ENCODE measurements at regions not wholly inside any gene's neighbourhood (a gene's known extent, or its start where the extent isn't known, plus 50 kb on each side); places are given as distances from the start of the nearest gene placed in this dataset.

DNA sequence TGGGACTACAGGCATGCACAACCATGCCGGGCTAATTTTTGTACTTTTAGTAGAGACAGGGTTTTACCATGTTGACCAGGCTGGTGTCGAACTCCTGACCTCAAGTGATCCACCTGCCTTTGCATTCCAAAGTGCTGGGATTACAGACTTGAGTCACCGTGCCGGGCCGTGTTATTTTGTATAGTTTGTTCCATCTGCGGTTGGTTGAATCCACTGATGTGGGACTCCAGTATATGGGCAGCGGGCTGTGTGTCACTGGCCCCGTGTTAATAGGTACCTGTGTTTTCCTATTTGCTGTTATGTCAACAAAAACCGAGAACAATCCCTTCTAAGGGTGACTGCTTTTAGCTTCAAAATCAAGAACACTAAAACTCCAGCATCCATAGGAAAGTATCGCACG lies 297.6 kb upstream of the PITRM1 start:
- DNase-seq = no peak
- 88 to 95% (median 92%) methylated on average over 10 to 11 of the region's 11 CpGs for WGBS, 5 donors
- H3K4me1 ChIP-seq = peaks cover 13 to 62% (median 39%) of the 10 kb centered on the region in 4 donors
- intact Hi-C loops (cut with DNase I; ENCODE audit: low total_unique reads) = no loop called here
- H3K27me3 ChIP-seq = no peaks in the 10 kb centered on the region
- no peak overlapping the region for H3K4me3 ChIP-seq
- H3K27ac ChIP-seq = peak overlapping the region in 3 of 5 donors; percentile 79 to 86 (median 81)
- TF ChIP-seq, protein P1, sequence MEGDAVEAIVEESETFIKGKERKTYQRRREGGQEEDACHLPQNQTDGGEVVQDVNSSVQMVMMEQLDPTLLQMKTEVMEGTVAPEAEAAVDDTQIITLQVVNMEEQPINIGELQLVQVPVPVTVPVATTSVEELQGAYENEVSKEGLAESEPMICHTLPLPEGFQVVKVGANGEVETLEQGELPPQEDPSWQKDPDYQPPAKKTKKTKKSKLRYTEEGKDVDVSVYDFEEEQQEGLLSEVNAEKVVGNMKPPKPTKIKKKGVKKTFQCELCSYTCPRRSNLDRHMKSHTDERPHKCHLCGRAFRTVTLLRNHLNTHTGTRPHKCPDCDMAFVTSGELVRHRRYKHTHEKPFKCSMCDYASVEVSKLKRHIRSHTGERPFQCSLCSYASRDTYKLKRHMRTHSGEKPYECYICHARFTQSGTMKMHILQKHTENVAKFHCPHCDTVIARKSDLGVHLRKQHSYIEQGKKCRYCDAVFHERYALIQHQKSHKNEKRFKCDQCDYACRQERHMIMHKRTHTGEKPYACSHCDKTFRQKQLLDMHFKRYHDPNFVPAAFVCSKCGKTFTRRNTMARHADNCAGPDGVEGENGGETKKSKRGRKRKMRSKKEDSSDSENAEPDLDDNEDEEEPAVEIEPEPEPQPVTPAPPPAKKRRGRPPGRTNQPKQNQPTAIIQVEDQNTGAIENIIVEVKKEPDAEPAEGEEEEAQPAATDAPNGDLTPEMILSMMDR (IDR thresholded peaks at IDR 0.05) = no peak
- no peak for TF ChIP-seq EP300 (IDR thresholded peaks at IDR 0.05)
- no peak for TF ChIP-seq POLR2AphosphoS5 (IDR thresholded peaks at IDR 0.05)
- no peak for TF ChIP-seq POLR2A (IDR thresholded peaks at IDR 0.05)
- no peaks in the 10 kb centered on the region for H3K36me3 ChIP-seq
- no peaks in the 10 kb centered on the region for H3K9me3 ChIP-seq

DNA sequence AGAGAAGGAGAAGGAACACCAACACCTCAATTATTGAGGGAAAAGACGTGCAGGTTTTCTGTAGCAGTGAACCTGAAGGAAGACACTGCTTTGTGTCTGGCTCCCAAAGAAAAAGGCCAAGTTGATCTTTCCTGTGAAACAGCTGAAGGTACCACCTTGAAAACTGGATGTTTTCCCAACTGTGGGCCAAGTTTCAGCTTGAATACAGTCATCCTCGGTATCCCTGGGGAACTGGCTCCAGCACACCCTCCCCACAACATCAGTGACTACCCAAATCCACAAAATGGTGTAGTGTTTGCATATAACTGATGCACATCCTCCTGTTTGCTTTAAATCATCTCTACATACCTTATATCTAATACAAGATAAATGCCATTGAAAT lies 297.0 kb upstream of the PITRM1 start:
- H3K4me1 ChIP-seq = peaks cover 16 to 68% (median 44%) of the 10 kb centered on the region in 4 donors
- H3K36me3 ChIP-seq = no peaks in the 10 kb centered on the region
- H3K27me3 ChIP-seq = no peaks in the 10 kb centered on the region
- H3K9me3 ChIP-seq = no peaks in the 10 kb centered on the region
- H3K4me3 ChIP-seq = no peak overlapping the region
- TF ChIP-seq EP300 (IDR thresholded peaks at IDR 0.05) = no peak
- TF ChIP-seq, protein P1 (IDR thresholded peaks at IDR 0.05) = no peak
- no peak for TF ChIP-seq POLR2AphosphoS5 (IDR thresholded peaks at IDR 0.05)
- no peak for TF ChIP-seq POLR2A (IDR thresholded peaks at IDR 0.05)
- 64 to 81% (median 73%) methylated on average over 2 of the region's 2 CpGs for WGBS, 5 donors
- intact Hi-C loops (cut with DNase I; ENCODE audit: low total_unique reads) = no loop called here
- peak overlapping the region; percentile 74 to 86 (median 84) for H3K27ac ChIP-seq
- no peak for DNase-seq

DNA sequence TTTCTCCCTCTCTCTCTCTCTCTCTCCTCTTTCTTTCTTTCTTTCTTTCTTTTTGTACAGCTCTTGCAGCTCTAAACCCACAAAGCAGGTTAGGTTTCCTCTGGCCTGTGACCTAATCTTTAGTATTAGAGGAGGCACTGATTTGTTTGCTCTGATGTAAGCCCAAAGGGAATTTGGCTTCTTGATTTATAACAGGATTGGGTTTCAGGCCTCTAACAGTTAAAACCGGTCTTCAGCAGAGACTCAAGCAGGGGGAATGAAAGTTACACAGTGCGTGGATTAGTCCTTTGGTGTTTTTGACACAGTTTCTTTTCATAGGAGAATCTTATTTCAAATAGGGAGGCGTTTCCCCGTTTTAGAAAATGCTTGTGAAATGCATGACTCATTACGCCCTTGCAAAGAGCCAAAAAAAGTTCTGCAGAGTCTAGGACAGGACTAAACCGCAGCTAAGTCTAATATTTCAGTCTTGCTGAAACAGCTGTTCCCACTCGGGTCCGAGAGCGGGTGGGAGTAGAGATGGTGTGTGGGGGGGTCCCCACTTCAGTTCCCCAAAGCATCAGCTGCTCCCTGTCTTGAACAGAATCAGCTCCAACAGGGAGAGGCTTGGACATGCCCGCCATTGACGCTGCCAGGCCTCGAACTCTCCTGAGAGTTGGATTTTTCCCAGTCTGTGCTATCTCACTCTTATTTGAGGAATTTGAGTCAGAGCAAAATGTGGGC lies 296.5 kb upstream of the PITRM1 start:
- Histone ChIP-seq H3K4me1 (peaks cover 16 to 69% (median 44%) of the 10 kb centered on the region in 4 donors), H3K27ac (peak overlapping the region; percentile 74 to 86 (median 84))
- peak in 1 of 2 donors; percentile 84 for DNase-seq

DNA sequence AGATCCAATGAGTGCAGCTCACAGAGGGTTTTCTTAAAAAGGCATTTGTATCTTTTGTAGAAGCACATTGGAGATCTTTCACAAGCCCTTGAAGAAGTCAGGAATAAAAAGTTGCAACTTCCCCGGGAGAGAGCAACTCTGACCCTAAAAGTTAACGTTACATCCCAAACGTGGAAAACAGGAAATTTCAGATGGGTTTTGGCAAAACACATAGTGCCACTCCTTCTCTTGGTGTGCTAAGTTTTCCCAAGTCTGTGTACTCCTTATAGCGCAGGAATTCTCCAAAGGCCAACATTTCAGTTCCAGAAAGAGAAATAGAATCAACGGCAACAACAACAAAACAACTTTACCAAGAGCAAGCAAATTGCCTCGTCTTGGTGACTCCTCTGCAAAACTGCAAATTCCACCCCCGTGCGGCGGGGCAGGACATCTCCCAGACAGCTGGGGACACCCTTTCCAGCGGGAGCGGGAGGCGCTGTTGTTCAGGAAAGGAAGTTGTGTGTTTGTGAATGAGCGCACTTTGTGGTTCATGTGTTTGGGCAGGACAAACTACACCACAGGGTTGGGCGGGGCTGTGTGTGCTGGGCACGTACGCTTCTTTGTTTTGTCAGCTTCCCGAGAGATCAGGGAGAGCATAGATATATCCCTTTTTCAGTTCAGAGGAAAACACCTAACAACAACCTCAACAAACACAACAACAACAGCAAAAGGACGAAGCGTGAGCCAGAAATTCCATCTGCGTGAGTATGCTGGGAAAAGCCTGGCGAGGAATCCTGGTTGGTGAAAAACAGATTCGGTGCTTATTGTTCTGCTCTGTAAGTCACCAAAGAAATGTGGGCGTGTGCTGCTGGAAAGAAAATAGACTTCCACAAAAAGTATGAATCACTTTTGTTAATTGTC lies 294.7 kb upstream of the PITRM1 start:
- WGBS, 5 donors = 29 to 45% (median 39%) methylated on average over 23 of the region's 23 CpGs
- no peak for TF ChIP-seq POLR2A (IDR thresholded peaks at IDR 0.05)
- TF ChIP-seq POLR2AphosphoS5 (IDR thresholded peaks at IDR 0.05) = peak in 2 of 3 donors; percentile 54 to 82
- TF ChIP-seq EP300 (IDR thresholded peaks at IDR 0.05) = no peak
- DNase-seq = peak; percentile 55 to 74
- no peaks in the 10 kb centered on the region for H3K36me3 ChIP-seq
- H3K4me3 ChIP-seq = peak overlapping the region in 2 of 4 donors; percentile 1 to 14
- H3K27me3 ChIP-seq = no peaks in the 10 kb centered on the region
- intact Hi-C loops (cut with DNase I; ENCODE audit: low total_unique reads) = no loop called here
- H3K27ac ChIP-seq = peak overlapping the region; percentile 71 to 86 (median 84)
- no peaks in the 10 kb centered on the region for H3K9me3 ChIP-seq
- H3K4me1 ChIP-seq = peaks cover 16 to 58% (median 38%) of the 10 kb centered on the region in 4 donors

More for the DNA sequence above, 296.5 kb upstream of the PITRM1 start:
- Histone ChIP-seq H3K4me3 (no peak overlapping the region), H3K9me3 (no peaks in the 10 kb centered on the region), H3K36me3 (no peaks in the 10 kb centered on the region), H3K27me3 (no peaks in the 10 kb centered on the region)
- TF ChIP-seq POLR2AphosphoS5 (IDR thresholded peaks at IDR 0.05) (peak; percentile 50 to 76 (median 75)), EP300 (IDR thresholded peaks at IDR 0.05) (no peak)
- intact Hi-C loops (cut with DNase I; ENCODE audit: low total_unique reads) = no loop called here
- WGBS, 5 donors = 38 to 61% (median 43%) methylated on average over 12 of the region's 12 CpGs

DNA sequence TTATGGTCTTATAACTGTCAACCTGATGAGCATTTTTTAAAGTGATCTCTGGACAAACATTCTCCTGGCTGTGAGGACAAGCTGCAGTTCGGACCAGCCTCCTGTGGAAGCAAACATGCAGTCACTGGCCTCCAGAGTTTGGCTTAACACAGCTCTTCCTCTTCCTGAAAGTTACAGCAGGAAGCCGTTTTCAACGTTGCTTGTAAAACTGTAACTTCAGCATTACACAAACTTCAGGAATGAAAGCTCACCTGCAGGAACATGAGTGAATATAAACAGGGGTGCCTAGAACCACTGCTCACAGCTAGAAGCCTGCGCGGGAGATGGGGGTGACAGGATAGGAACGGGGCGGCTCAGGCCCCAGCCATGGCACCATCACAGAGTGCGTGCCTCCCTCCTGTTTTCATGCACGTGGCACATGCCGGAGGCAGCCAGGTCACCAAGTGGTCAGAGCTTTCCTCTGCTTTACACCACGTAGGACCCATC lies 292.9 kb upstream of the PITRM1 start:
- intact Hi-C loops (cut with DNase I; ENCODE audit: low total_unique reads) = no loop called here
- no peaks in the 10 kb centered on the region for H3K36me3 ChIP-seq
- TF ChIP-seq EP300 (IDR thresholded peaks at IDR 0.05) = no peak
- TF ChIP-seq POLR2A (IDR thresholded peaks at IDR 0.05) = no peak
- TF ChIP-seq POLR2AphosphoS5 (IDR thresholded peaks at IDR 0.05) = peak in 1 of 3 donors; percentile 3
- TF ChIP-seq, protein P1 (IDR thresholded peaks at IDR 0.05) = no peak
- no peaks in the 10 kb centered on the region for H3K9me3 ChIP-seq
- no peak overlapping the region for H3K4me3 ChIP-seq
- WGBS, 5 donors = 35 to 59% (median 52%) methylated on average over 11 of the region's 11 CpGs
- H3K27ac ChIP-seq = peak overlapping the region; percentile 52 to 86 (median 61)
- peak in 1 of 2 donors; percentile 68 for DNase-seq
- no peaks in the 10 kb centered on the region for H3K27me3 ChIP-seq
- peaks cover 10 to 50% (median 35%) of the 10 kb centered on the region in 4 donors for H3K4me1 ChIP-seq

All from stomach (tissue), 8 donors.